ENCODE measurements at regions not wholly inside any gene's neighbourhood (a gene's known extent, or its start where the extent isn't known, plus 50 kb on each side); places are given as distances from the start of the nearest gene placed in this dataset.
"Not testable (repeated sequence)": the region's sequence is repeated elsewhere in the genome, so short reads cannot be mapped to it uniquely, and the experiment has no call there.

DNA sequence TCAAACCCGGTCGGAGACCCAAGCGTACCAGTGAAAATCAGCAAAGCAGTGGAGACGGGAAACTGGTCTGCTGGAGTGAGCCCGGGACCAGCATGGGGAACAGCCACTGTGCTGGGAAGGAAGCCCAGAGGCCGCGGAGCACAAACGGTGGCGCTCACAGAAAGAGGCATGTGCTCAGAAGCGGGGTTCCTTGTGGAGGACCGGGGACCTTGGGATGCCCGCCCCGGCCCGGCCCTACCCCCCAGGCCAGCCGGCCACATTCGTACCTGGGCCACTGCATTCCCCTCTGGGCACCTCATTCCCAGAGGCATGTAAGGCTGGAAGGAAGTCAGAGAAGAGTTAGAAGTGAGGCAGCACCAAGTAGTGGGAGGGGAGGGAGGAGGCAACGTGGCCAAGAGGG lies 79.3 kb downstream of the RFLNA start:
- TF ChIP-seq CTCF (conservative IDR thresholded peaks at IDR 0.05; ENCODE audit: low read depth, low read length) = no peak
- no peak for DNase-seq (ENCODE audit: low read depth)

GRCh38 chr12:124373701-124374100 lies 78.8 kb downstream of the RFLNA start:
- not testable (repeated sequence) for DNase-seq (ENCODE audit: low read depth); H3K4me3 ChIP-seq (ENCODE audit: low read length)

More for the DNA sequence above, 79.3 kb downstream of the RFLNA start:
- H3K4me3 ChIP-seq (ENCODE audit: low read length) = no peak overlapping the region

DNA sequence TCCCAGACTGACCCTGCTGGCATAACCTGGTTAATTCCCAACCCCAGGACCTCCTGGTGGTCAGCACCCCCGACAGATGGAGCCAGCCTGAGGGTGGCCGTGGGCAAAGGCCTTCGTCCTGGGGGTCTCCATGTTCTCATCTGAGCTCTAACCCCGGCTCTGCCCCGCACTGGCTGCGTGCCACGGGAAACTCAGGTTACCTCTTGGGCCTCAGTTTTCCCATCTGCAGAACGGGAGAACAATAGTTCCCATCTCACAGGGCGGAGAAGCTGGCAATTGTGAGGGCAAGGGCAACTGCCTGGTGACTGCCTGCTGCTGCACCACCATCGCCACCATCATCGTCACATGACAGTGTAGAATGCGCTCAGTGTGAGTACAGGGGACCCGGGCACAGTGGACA lies 77.9 kb downstream of the RFLNA start:
- TF ChIP-seq CTCF (conservative IDR thresholded peaks at IDR 0.05; ENCODE audit: low read depth, low read length) = no peak
- H3K4me3 ChIP-seq (ENCODE audit: low read length) = no peak overlapping the region
- DNase-seq (ENCODE audit: low read depth) = no peak

- no peak for TF ChIP-seq CTCF (conservative IDR thresholded peaks at IDR 0.05; ENCODE audit: low read depth, low read length)
- no peak for DNase-seq (ENCODE audit: low read depth)
- H3K4me3 ChIP-seq (ENCODE audit: low read length) = no peak overlapping the region
Observed at GRCh38 chr12:124371970-124372555, 77.2 kb downstream of the RFLNA start.

DNA sequence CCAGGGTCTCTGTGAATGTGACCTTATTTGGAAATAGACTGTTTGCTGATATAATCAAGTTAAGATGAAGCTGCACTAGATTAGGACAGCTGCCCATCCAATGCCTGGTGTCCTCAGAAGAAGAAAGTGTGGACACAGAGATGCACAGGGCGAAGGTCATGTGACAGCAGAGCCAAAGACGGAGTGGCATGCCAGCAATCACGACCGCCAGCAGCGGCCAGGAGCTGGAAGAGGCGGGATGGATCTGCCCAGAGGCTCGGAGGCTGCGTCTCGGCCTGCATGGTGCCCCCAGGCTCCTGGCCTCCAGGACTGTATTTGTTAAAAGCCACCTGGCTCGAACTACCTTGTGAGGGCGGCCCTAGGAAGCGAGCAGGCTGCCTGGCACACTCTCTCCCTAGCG lies 76.5 kb downstream of the RFLNA start:
- no peak for TF ChIP-seq CTCF (conservative IDR thresholded peaks at IDR 0.05; ENCODE audit: low read depth, low read length)
- DNase-seq (ENCODE audit: low read depth) = no peak
- H3K4me3 ChIP-seq (ENCODE audit: low read length) = no peak overlapping the region

GRCh38 chr12:124370851-124371250 lies 76.0 kb downstream of the RFLNA start:
- TF ChIP-seq CTCF (conservative IDR thresholded peaks at IDR 0.05; ENCODE audit: low read depth, low read length) = no peak
- no peak for DNase-seq (ENCODE audit: low read depth)
- H3K4me3 ChIP-seq (ENCODE audit: low read length) = no peak overlapping the region

DNA sequence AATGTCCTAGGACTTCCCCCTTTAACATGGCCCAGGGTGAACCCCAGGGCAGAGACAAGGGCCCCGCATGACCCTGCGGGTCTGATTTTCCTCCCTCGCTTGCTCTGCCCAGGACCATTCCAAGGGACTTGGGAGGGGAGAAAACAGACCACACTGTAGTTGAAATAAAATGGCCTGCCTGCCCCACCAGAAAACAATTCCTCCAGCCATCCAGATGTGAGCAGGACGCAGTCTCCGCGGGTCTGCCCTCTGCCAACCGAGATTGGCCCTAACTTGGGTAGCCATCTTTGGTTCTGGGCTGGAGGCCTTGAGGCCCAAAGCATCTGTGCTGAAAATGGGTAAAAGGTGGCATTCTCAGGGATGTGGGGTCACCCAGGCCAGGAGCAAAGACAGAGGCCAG lies 75.5 kb downstream of the RFLNA start:
- no peak for DNase-seq (ENCODE audit: low read depth)
- TF ChIP-seq CTCF (conservative IDR thresholded peaks at IDR 0.05; ENCODE audit: low read depth, low read length) = no peak
- H3K4me3 ChIP-seq (ENCODE audit: low read length) = no peak overlapping the region

Data from retinal pigment epithelial cell (primary cell).